ENCODE measurements at regions not wholly inside any gene's neighbourhood (a gene's known extent, or its start where the extent isn't known, plus 50 kb on each side); places are given as distances from the start of the nearest gene placed in this dataset.
"Not testable (repeated sequence)": the region's sequence is repeated elsewhere in the genome, so short reads cannot be mapped to it uniquely, and the experiment has no call there.

DNA sequence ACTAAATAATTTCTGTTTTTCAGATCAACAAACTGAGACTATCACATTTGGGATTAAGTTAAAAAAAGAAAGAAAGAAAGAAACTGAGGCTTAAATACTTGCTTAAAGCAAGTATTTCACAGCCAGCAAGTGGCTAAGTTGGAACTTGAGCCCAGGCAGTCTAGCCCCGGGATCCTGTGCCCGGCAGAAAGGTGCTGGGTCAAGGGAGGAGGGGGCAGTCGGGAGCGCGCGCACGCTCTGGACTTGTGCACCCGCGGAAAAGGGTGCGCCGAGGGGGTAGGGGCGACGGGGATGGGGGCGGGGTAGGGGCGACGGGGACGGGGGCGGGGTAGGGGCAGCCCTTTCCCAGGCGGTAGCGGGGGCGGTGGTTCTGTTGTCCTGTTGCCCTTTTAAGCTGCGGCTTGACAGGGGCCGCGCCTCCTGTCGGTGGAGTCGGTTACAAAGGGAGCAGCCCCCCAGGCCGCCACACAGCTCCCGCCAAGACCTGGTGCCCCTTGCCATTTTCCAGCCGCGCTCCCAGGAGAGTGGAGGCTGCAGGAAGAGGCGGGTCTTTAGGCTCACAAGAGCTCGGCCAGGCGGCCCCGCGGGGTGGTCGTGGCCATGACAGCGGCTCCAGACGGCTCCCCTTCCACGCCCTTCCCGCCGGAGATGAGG lies 60.6 kb downstream of the GOLGA8T start:
- not testable (repeated sequence) for H3K27me3 Mint-ChIP-seq, H3K4me3 Mint-ChIP-seq, H3K9me3 Mint-ChIP-seq, H3K27ac Mint-ChIP-seq, H3K4me1 Mint-ChIP-seq, H3K36me3 Mint-ChIP-seq, ATAC-seq

DNA sequence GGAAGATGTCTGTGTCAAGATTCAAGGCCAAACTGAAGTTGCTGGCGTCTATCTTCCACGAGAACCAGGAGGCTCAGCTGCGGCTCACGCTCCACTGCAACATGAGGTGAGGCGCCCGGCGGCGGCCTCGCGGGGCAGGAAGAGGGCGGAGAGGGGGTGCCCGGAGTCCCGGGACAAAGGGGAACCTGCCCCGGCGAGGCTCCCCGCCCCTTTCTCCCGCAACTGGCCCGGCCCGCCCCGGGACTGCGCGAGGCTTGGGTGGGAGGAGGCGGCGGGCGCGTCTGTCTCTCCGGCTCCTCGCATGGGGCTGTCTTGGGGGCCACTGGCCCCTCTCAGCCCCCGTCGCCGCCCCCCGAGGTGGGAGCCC lies 61.1 kb downstream of the GOLGA8T start:
- H3K4me3 Mint-ChIP-seq, H3K9me3 Mint-ChIP-seq, H3K27ac Mint-ChIP-seq, H3K36me3 Mint-ChIP-seq, H3K27me3 Mint-ChIP-seq, H3K4me1 Mint-ChIP-seq: not testable (repeated sequence)
- ATAC-seq: peak; percentile 81

DNA sequence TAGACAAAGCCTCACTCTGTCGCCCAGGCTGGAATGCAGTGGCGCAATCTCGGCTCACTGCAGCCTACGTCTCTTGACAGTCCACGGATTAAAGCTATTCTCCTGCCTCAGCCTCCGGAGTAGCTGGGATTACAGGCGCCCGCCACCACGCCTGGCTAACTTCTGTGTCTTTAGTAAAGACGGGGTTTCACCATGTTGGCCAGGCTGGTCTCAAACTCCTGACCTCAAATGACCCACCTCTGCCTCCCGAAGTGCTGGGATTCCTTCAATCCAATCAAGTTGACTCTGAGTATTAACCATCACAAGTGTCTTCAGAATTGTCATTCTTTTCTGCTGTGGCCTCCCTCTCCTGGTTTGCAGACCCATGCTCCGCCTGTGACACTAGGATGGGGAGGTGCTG lies 61.9 kb downstream of the GOLGA8T start:
- not testable (repeated sequence) for H3K9me3 Mint-ChIP-seq, H3K27me3 Mint-ChIP-seq, H3K27ac Mint-ChIP-seq, H3K4me3 Mint-ChIP-seq, H3K36me3 Mint-ChIP-seq, H3K4me1 Mint-ChIP-seq, ATAC-seq

DNA sequence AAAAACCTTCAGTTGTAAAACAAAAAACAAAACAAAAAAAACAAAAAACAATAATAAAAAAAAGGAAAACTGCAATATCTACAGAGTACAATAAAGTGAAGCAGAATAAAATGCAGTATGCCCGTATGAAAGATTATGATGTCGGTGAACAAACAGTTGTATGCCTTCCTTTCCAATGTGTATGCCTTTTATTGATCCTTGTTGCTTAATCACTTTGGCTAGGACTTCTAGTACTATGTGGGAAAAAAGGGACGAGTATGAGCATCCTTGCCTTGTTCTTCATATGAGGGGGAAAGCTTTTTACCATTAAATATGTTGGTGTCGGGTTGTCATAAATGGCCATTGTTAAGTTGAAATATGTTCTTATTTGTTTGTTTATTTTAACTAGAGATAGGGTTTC lies 66.7 kb downstream of the GOLGA8T start:
- not testable (repeated sequence) for H3K9me3 Mint-ChIP-seq, H3K27me3 Mint-ChIP-seq, H3K36me3 Mint-ChIP-seq, H3K4me1 Mint-ChIP-seq, ATAC-seq, H3K4me3 Mint-ChIP-seq, H3K27ac Mint-ChIP-seq

DNA sequence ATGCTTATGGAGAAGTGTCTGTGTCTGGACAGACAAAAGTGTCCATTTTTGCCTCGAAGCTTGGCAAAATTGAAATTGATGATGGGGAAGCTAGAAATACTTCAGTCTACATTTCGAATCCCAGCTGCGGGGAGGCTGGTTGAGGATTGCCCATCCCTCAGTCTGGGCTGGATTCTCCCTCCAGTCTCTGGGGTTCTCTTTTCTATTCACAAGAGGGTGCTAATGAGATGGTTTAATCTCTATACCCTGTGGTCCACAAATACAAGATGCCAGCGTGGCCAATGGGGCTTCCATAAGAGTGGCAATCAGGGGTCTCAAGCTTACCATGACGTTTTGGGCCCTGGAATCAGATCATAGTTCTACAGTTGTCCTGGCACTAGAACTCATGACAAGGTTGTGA lies 78.9 kb downstream of the GOLGA8T start:
- not testable (repeated sequence) for ATAC-seq, H3K4me1 Mint-ChIP-seq, H3K27me3 Mint-ChIP-seq, H3K4me3 Mint-ChIP-seq, H3K9me3 Mint-ChIP-seq, H3K27ac Mint-ChIP-seq, H3K36me3 Mint-ChIP-seq

DNA sequence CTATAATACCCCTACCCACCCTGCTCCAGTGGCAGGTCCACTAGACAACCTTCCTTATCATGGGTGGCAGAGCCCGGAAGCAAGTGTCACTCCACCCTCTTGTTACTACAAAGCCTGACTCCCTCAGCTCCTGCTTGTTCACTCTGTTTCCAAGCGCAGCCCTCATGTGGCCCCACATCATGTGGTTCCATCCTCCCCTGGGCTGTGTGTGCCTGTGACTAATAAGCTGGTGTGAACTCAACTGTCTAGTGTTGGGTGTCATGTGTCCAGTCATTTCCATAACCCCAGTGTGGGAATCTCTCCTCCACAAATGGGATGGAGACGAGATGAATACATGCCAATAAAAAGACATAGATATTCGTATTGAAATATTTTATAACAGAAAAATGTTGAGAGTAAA lies 87.0 kb downstream of the GOLGA8T start:
- not testable (repeated sequence) for H3K4me1 Mint-ChIP-seq, H3K36me3 Mint-ChIP-seq, ATAC-seq, H3K27ac Mint-ChIP-seq, H3K9me3 Mint-ChIP-seq, H3K4me3 Mint-ChIP-seq, H3K27me3 Mint-ChIP-seq

DNA sequence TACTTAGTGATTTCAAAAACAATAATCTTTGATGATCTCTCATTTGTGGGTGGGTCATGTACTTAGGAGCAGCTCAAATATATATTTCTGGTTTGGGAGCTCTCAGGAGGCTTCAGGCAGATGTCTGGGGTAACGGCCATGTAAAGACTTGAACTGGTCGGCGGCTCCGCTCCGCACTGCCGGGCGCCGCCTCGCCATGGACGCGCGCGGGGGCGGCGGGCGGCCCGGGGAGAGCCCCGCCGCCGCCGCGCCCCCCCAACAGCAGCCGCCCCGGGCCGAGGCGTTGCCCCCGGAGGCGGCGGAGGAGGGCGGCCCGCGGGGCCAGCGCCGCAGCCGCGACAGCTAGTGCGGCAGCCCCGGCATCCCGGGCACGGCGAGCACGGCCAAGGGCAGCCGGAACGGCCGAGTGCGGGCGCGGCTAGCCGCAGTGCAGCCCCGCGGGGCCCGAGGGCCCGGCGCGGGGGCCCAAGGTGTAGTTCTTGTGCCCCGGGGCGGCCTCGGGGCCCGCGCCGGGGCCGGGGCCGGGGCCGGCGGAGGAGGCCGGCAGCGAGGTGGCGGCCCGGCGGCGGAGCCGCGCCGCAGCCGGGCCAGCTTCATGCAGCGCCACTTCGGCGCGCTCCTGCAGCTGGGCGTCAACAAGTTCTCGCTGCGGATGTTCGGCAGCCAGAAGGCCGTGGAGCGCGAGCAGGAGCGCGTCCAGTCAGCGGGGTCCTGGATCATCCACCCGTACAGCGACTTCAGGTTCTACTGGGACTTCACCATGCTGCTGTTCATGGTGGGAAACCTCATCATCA lies 88.1 kb downstream of the GOLGA8T start:
- not testable (repeated sequence) for H3K27ac Mint-ChIP-seq, H3K27me3 Mint-ChIP-seq, H3K4me3 Mint-ChIP-seq, H3K9me3 Mint-ChIP-seq, H3K36me3 Mint-ChIP-seq, H3K4me1 Mint-ChIP-seq, ATAC-seq

DNA sequence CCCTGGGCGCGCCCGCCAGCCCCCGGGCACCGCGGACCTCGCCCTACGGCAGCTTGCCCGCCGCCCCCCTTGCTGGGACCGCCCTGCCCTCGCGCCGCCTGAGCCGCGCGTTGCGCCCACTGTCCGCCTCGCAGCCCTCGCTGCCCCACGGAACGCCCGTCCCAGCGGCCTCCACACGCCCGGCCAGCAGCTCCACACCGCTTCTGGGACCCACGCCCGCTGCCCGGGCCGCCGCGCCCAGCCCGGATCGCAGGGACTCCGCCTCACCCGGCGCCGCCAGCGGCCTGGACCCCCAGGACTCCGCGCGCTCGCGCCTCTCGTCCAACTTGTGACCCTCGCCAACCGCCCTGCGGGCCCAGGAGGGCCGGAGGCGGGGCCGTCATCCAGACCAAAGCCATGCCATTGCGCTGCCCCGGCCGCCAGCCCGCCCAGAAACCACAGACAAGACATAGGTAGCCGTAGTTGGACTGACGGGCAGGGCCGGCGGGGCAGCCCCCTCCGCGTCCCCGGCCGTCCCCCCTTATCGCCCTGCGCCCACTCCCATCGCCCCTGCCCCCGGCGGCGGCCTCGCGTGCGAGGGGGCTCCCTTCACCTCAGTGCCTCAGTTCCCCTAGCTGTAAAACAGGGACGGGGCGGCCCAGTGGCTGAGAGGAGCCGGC lies 90.5 kb downstream of the GOLGA8T start:
- not testable (repeated sequence) for H3K36me3 Mint-ChIP-seq, H3K27ac Mint-ChIP-seq, H3K27me3 Mint-ChIP-seq, H3K9me3 Mint-ChIP-seq, H3K4me1 Mint-ChIP-seq, H3K4me3 Mint-ChIP-seq
- peak; percentile 27 for ATAC-seq

DNA sequence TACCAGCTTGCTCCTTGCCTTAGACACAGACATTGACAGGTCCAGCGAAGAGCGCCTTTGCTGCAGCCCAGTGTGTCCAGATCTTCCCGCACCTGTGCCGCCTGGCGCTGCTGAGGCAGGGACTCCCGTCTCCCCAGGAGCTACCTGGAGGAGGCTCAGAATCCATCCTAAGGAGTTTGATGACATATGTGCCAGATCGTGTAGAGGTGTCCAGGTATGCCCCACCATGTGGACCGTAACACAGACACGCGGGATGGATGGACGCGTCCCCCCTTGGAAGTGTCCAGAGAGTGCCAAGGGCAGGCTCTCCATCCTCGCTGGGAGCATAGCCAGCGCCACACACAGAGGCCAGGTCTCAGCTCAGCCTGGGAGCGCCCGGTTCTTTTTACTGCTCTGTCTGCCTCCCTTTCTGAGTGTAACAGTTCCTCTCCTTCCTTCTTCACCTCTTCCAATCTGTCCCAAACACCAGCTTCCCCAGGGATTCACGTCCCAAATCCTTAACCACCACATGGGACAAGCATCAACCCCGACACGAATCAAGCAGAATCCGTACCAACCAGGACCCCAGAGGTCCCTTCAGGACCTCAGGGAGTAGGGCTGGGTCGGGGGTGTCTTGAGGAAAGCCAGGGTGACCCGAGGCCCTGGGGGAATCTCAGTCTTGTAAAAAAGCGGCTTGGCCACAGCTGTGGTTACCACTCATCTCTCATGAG lies 126.7 kb downstream of the GOLGA8T start:
- H3K4me1 Mint-ChIP-seq, H3K4me3 Mint-ChIP-seq, H3K36me3 Mint-ChIP-seq, H3K27me3 Mint-ChIP-seq, H3K9me3 Mint-ChIP-seq, H3K27ac Mint-ChIP-seq: not testable (repeated sequence)
- ATAC-seq: peak; percentile 14

DNA sequence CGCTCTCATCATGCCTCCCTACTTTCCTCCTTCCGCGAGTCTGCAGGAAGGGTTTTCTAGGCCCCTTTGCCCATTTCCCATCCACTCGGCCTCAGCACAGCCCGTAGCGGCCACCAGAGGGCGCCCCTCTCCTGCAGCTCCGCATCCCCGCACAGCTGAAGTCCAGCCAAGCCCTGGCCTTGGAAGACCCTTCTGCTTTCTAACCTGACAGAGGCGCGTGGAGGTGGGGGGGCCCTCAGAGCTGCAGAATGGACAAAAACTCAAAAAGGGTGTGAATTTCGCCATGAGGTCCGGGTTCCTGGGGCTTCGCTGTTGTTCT lies 127.2 kb downstream of the GOLGA8T start:
- not testable (repeated sequence) for H3K4me1 Mint-ChIP-seq, H3K4me3 Mint-ChIP-seq, H3K27ac Mint-ChIP-seq, H3K36me3 Mint-ChIP-seq, H3K27me3 Mint-ChIP-seq, H3K9me3 Mint-ChIP-seq
- ATAC-seq: peak; percentile 75

DNA sequence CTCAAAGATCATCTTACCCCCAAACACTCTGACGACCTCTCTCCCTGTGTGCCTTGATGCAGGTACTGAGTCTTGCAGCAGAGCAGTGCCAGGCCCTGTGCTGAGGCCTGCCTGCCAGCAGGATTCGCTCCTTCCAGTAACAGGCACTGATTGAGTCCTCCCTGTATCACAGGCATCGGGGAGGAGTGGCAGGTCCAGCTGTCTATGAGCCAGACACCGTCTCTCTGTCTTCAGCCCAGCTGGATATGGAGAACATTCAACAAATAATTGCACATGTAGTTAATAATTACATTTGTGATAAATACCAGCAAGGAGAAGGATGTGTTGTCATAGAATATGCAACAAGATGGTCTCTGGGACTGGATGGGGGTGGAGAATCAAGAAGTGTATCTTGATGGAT lies 129.1 kb downstream of the GOLGA8T start:
- not testable (repeated sequence) for H3K27me3 Mint-ChIP-seq, H3K36me3 Mint-ChIP-seq, H3K4me1 Mint-ChIP-seq, ATAC-seq, H3K27ac Mint-ChIP-seq, H3K9me3 Mint-ChIP-seq, H3K4me3 Mint-ChIP-seq

DNA sequence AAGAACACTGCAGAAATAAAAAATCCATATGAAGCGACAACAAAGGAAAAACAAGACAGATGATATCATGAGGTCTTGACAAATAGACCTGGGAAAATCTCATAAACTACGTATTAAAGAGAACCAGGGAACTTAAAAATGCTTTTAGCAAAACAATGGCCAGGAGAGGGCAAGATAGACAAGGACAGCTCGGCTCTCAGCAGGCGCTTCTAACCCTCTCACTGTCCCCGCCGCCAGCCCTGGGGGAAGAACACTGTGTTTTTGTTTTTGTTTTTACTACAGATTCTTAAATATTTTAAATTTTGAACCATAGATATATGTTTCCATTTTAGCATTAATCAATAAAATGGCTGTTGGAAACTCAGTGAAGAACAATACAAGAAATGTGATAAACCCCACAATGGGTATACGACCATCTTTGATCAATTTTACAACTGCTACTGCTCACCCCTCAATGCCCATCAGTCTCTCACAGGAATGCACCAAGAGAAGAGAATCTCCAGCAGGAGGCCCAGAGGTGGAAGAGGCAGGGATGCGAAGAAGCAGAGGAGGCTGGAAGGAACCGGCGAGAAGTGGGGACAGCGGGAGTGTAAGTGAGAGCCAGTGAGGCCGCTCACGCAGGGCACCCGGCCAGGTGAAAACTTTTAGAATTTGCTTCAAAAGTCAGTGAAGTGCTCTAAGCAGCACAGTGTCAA lies 98.0 kb downstream of the CHRFAM7A start:
- not testable (repeated sequence) for H3K9me3 Mint-ChIP-seq, H3K27ac Mint-ChIP-seq

DNA sequence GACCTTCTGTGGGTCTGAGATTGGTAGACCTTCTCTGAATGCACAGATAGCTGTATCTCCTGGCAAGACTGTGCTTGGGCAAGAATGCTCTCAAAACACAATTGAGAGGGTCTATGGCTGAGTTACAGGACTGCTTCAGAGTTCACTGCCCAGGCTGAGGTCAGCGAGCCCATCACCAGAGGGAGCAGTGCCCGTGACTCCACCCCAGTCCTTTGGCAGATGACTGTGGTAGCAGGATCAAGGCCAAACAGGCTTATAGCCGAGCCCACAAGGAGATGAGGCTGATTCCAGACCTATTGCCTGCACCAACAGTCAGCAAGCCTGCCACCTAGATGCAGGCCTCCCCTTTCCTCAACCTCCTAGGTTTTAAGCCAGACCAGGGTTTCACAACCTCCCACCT lies 89.4 kb downstream of the CHRFAM7A start:
- not testable (repeated sequence) for H3K27me3 Mint-ChIP-seq, ATAC-seq, H3K4me3 Mint-ChIP-seq, H3K4me1 Mint-ChIP-seq, H3K9me3 Mint-ChIP-seq, H3K27ac Mint-ChIP-seq, H3K36me3 Mint-ChIP-seq

More for the DNA sequence above, 98.0 kb downstream of the CHRFAM7A start:
- not testable (repeated sequence) for H3K36me3 Mint-ChIP-seq, H3K4me3 Mint-ChIP-seq, ATAC-seq, H3K4me1 Mint-ChIP-seq, H3K27me3 Mint-ChIP-seq

Measured in stimulated activated memory B cell treated with anti-CD40 and anti-IgM and Interleukin-4, amounts not matched to agents 10 μg/mL and 1 μg/mL and 100 μg/mL, for 72 hours (primary cell).